Liver (tissue), 3 donors: ENCODE measurements at regions not wholly inside any gene's neighbourhood (a gene's known extent, or its start where the extent isn't known, plus 50 kb on each side); places are given as distances from the start of the nearest gene placed in this dataset.

Experiments
- CTCF ChIP-seq: fragments of 150-350 bp; IDR thresholded peaks from 2 replicates; pipeline ENCODE4 v1.5.1; 2017; ENCODE audit warnings: improper control_type of control experiment, low read depth, low read length; ENCODE audit not compliant: missing input control
- JUND ChIP-seq, 2 donors: IDR thresholded peaks; 2 replicates each; pipeline ENCODE4 v1.6.1; 2016; ENCODE audit warnings: antibody characterized with exemption in 2 of 2
- MAX ChIP-seq: IDR thresholded peaks from 2 replicates; pipeline ENCODE4 v1.6.1; 2016; ENCODE audit warnings: antibody characterized with exemption
- RAD21 ChIP-seq, 2 donors: IDR thresholded peaks; 2 replicates each; pipeline ENCODE4 v1.6.1; 2016; ENCODE audit warnings: antibody characterized with exemption in 2 of 2, mild to moderate bottlenecking in 2 of 2
- RXRA ChIP-seq, 2 donors: IDR thresholded peaks; 2 replicates each; pipeline ENCODE4 v1.6.1; 2017 to 2018; ENCODE audit warnings: antibody characterized with exemption in 2 of 2, mild to moderate bottlenecking in 1 of 2
- TAF1 ChIP-seq: conservative IDR thresholded peaks from 2 replicates; pipeline ENCODE4 v1.6.1; 2016; ENCODE audit warnings: antibody characterized with exemption, mild to moderate bottlenecking
- YY1 ChIP-seq: IDR thresholded peaks from 2 replicates; pipeline ENCODE4 v1.6.1; 2016; ENCODE audit warnings: antibody characterized with exemption, mild to moderate bottlenecking
- donor health status: healthy.
- donor health status: healthy.

- TF ChIP-seq CTCF = no peak
- TF ChIP-seq YY1 = no peak
- no peak for TF ChIP-seq TAF1
- no peak for TF ChIP-seq MAX
- TF ChIP-seq RXRA (IDR thresholded peaks at IDR 0.05) = no peak
- TF ChIP-seq RAD21 (IDR thresholded peaks at IDR 0.05) = no peak
- TF ChIP-seq JUND (IDR thresholded peaks at IDR 0.05) = no peak
Measured at GRCh38 chr12:126112141-126112540, 1046.9 kb downstream of the AACS start.
